ENCODE measurements at regions not wholly inside any gene's neighbourhood (a gene's known extent, or its start where the extent isn't known, plus 50 kb on each side); places are given as distances from the start of the nearest gene placed in this dataset.

- no peak for DNase-seq
Measured at GRCh38 chr2:104452558-104452957, 401.4 kb upstream of the POU3F3 start.

GRCh38 chr2:104462731-104463130 lies 391.2 kb upstream of the POU3F3 start:
- no peak for DNase-seq

DNA sequence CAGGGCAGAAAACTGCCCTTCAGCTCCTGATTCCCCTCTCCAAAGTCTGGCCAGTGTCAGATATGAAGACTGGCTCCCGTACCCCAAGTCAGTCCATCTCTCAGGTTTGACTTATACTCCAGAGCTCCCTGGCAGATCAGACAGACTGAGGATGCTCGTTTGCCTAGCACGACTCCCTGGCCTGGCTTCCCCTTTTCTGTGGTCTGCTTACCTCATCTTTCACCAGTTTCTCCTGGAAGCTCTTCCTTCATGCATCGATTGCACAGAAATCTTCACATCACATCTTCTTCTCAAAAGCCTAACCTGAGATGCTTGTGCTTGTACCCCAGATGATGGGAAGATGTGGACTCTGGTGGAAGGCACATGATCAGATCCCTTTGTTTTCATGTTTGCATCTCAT lies 387.9 kb upstream of the POU3F3 start:
- DNase-seq = no peak

DNA sequence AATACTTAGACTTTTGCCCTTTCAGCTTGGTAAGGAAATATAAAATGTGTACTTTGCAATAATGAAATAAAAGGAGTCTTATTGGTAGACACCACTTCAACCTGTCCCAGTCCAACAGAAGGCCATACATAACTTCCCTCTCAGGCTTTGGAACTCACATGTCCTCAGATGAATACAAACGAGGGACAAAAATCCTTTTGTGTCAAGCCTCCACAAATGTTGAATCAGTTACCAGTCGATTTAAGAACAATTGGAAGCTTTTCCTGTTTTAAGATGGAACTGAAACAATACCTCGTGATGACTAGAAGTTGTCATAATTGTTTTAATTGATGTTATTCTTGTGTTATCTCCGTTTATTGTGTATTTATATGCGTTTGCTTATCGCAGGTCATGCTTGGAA lies 385.1 kb upstream of the POU3F3 start:
- no peak for DNase-seq

GRCh38 chr2:104472076-104472475 lies 381.8 kb upstream of the POU3F3 start:
- no peak for DNase-seq

DNA sequence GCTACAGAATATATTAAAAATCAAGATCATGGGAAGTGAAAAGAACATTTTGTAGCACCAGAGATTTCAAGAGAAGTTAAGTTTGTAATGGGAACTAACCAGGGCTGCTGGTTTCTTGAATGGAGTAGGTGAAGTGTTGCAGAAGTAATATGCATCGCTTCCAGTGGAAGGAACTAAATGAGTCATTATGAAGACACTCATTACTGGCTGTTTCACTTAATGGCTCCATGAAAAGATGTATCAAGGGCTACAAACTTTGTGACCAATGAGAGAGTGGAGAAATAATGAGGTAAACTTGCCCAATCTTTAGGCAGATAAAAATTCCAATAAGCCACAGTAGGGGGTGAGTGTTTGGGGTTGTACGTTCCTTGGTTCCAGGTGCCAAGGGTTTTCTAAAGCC lies 380.4 kb upstream of the POU3F3 start:
- DNase-seq = no peak

- no peak for DNase-seq
Measured at GRCh38 chr2:104474716-104475115, 379.2 kb upstream of the POU3F3 start.

DNA sequence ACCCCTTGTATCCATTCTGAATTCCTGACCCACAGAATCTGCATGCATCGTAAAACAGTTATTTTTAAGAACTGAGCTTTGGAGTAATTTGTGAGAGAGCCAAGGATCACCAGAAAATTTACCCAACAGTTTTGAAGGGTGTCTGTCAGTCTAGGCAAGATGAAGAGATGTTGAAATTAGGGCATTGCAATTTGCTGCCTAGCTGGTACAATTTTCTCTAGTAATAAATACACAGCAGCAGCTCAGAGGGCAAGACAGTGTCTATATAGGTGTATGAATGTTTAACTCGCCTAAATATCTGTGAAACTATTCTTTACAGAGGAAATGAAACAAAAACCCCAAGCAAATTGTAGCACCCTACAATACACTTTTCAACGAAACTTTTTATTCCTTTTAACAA lies 377.8 kb upstream of the POU3F3 start:
- DNase-seq = peak in 1 of 14 donors; percentile 31

DNA sequence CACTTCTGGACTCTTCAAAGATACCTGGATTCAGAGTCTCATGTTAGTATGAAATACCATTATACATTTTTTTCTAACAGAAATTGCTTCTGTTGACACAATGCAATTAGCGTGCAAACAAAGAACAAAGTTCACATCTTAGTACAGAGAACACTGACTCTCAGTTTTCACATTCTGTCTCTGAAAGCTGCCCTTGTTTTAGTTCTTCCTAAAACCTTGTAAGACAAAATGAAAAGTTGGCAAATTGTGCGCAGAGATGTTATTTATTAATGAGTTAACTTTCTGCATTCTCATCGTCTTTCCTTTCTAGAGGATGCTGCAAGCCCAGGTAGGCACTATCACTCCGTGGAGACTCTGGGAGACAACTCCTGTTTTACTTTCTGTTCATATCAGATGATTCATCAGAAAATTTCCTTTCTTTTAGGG lies 377.3 kb upstream of the POU3F3 start:
- no peak for DNase-seq

DNA sequence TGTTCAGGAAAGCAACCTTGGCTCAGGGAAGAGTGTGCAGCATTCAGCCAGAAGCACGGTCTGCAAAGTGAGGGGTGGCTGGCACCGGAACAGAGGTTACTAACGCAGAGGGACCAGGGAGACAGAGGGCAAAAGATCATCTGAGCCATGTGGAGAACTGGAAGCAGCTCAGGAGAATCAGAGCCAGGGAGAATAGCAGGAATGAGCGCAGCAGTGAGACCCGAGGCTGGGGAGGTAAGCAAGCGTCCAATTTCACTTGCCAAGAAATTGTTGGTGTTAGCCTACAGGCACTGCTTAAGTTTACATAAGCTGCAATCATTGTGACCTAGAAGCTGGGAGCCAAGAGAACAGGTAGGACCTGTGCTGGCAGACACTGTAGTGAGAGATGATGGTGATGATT lies 372.6 kb upstream of the POU3F3 start:
- no peak for DNase-seq

DNA sequence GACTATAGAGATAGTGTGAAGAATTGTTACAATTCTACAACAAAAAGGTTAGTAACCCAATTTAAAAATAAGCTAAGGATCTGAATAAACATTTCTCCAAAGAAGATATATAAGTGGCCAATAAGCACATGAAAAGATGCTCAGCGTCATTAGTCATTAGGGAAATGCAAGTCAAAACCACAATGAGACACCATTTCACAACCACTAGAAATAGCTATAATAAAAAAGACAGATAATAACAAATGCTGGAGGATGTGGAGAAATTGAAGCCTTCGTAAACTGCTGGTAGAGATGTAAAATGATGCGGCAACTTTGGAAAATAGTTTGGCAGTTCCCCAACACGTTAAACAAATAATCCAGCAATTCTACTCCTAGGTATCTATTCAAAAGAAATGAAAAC lies 366.5 kb upstream of the POU3F3 start:
- DNase-seq = no peak

DNA sequence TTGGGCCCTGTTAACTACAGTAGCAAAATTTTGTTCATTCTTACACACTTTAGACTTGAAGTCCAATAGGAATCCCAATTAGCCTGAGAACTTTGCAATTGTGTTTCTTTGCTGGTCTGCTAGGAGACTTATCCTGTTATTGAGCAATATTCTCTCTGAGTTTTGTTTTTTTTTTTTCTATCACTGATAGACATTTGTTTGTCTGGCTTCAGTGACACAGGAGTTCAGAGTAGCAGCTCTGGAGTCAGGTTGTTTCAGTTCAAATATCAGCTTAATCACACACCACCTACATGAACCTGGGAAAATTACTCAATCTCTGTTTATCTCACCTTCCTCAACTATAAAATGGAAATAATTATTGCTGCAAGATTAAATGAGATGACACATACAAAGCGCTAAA lies 360.2 kb upstream of the POU3F3 start:
- DNase-seq = no peak

- DNase-seq = no peak
Measured at GRCh38 chr2:104501342-104501741, 352.6 kb upstream of the POU3F3 start.

- no peak for DNase-seq
Measured at GRCh38 chr2:104501929-104502328, 352.0 kb upstream of the POU3F3 start.

DNA sequence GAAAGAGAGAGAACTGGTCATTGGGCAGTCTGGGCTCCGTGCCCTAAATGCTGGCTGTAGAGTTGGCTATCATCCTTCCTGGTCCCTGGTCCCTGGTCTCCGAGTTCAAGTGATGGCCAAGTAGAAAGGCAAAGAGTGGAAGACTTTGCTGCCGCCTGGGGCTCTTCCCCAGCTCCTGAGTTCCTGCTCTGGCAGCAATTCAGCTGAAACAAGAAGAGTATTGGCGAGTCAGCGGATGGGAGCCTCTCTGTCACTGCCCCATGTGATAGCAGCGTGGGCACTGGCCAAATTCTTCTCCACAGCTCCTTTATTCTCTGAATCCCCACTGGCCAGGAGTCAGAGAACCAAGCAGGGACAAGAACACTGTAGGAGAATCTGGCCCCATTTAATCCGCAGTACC lies 351.0 kb upstream of the POU3F3 start:
- DNase-seq = peak in 13 of 14 donors; percentile 22 to 91 (median 83)

DNA sequence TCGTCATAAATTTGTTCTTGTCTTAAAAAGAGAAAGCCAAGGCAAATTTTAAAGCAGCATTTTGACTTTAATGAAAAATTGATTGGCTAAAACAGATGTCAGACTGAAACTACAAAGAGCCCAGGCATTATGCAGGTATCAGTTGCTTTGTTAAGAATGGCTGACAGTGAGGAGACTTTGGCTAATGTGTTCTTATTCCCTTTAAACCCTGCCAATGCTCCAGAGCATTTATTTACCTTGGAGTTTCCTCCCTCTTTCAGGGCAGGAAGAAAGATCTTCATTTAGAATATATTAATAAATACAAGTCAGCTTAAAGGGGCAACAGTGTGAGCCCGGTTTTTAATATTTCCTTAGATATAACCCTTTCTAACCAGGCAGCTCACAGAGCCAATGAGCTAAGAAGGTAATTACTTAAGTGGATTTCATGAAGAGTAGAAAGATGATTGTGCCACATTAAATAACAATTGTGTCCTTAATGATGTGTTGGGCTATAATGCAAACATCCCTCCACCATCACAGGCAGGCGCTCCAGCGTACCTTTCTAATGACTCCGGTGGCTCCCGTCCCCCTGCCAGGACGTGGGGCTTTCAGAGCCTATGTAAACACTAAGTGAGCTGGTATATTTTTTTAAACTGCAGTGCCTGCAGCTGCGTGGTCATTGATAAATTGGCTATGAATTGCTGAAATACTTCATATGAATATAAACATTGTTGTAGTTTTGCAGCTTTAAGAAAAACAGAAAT lies 349.4 kb upstream of the POU3F3 start:
- peak in 1 of 14 donors; percentile 28 for DNase-seq

- no peak for DNase-seq
Measured at GRCh38 chr2:104518256-104518655, 335.7 kb upstream of the POU3F3 start.

DNA sequence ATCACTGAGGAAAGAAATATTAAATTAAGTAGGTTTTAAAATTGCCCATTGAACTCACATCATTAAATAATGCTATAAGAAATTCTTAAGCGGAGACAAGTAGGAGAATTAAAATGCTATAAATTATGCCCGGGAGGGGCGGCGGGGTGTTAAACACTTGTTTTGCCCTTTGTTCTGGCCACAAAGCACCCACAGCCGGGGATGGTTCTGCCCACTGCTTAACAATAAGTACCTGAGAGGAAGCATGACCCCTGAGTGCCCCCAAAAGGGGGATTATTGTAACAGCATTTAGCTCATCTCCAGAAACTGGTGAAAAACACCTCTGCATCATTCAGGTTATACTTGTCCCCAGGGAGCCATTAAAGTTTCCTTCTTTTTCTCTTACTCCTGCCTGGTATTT lies 332.7 kb upstream of the POU3F3 start:
- no peak for DNase-seq

GRCh38 chr2:104523921-104524320 lies 330.0 kb upstream of the POU3F3 start:
- DNase-seq = no peak

GRCh38 chr2:104528101-104528500 lies 325.8 kb upstream of the POU3F3 start:
- DNase-seq = no peak

GRCh38 chr2:104531122-104531521 lies 322.8 kb upstream of the POU3F3 start:
- no peak for DNase-seq

- no peak for DNase-seq
Measured at GRCh38 chr2:104537116-104537515, 316.8 kb upstream of the POU3F3 start.

- DNase-seq = no peak
Measured at GRCh38 chr2:104538077-104538476, 315.8 kb upstream of the POU3F3 start.

DNA sequence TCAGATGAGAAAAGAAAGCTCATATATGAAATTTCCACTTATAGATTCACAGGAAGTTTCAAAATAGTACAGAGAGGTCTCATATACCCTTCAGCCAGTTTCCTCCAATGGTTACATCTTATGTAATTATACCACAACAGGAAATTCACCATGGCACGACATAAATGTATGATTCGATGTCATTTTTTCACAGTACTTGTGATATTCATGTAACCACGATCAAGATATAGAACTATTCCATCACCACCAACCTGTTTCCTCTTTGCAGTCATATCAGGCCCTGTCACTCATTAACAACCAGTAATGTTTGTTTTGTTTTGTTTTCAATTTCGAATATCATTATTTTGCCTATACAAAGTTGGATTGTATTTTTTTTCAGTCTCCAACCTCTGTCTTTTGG lies 314.3 kb upstream of the POU3F3 start:
- DNase-seq = no peak

DNA sequence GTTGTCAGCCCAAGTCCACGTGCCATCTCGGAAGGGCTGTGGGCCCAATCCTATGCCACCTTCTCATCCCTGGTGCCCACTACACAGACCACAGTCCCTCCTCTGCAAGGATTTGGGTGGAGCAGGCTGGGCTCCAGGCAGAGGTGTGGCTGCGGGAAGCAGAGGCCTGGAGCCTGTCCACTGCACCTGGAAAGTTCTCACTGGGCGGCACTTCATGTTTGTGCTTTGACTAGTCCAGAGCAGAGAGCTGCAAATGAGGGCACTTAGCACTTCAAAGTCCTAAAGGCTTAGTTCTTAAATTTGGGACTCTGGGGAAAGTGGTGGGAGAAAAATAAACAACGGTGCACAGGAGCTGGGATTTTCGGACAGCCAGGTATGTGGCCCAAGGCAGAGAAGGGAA lies 308.9 kb upstream of the POU3F3 start:
- no peak for DNase-seq

Measured in C1 segment of cervical spinal cord (tissue), 14 donors.